ENCODE measurements at regions not wholly inside any gene's neighbourhood (a gene's known extent, or its start where the extent isn't known, plus 50 kb on each side); places are given as distances from the start of the nearest gene placed in this dataset.
A peak's percentile ranks its signal among the peaks of the same experiment; 100 is the strongest.
"Not testable (repeated sequence)": the region's sequence is repeated elsewhere in the genome, so short reads cannot be mapped to it uniquely, and the experiment has no call there.

DNA sequence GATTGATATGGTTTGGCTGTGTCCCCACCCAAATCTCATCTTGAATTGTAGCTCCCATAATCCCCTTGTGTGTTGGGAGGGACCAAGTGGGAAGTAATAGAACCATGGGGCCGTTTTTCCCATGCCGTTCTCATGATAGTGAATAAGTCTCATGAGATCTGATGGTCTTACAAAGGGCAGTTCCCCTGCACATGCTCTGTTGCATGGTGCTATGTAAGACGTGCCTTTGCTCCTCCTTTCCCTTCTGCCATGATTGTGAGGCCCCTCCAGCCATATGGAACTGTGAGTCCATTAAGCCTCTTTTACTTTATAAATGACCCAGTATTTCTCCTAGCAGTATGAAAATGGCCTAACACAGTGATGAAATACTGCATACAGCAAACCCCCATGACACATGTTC lies 84.8 kb upstream of the SELENOP start:
- DNase-seq (ENCODE audit: low read depth in 2 of 2): no peak

DNA sequence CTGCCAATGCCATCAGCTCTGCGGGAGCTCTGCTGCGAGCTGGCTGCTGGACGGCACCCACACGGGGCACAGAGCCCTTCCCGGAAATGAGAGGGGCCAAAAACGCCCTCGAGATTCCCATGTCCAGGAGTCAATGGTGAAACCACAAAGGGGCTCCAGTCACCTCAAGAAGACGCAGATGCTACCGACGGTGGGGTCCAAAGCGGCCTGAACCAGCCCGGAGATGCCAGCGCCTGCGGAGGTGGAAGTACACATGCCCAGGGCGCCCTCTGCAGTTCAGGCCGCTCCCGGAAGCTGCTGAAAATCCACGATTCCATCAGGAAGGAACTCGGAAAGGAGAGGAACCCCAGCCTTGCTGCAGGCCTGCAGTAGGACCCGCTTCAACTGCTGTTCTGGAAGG lies 82.4 kb upstream of the SELENOP start:
- no peak for DNase-seq (ENCODE audit: low read depth in 2 of 2)

DNA sequence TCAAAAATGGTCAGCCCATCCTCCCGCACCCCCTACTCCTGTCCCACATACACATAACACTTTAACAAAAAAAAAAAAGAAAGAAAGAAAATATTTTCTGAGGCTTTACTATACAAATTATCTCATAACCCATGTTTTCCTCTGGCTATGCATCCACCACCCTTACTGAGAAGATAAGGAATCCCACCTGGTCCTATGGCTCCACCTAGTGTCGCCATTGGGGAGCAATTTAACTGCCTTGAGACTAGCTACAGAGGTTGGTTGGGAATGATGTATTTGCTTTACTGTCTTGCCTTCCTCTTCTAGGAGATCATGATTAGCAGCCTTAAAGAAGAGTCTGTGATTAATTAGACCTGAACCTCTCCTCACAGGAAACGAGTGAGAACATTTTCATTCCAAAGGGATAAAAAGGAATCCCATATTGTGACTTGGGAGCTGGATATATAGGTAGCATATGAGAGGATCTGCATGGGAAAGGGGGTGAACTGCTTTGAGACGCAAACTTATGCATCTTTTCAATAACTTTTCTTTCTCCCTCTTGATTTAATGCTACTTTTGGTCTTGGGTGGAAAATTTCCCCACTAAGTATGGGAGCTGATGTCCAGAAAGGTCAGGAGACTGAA lies 77.7 kb upstream of the SELENOP start:
- peak; percentile 16 to 30 for DNase-seq (ENCODE audit: low read depth in 2 of 2)

DNA sequence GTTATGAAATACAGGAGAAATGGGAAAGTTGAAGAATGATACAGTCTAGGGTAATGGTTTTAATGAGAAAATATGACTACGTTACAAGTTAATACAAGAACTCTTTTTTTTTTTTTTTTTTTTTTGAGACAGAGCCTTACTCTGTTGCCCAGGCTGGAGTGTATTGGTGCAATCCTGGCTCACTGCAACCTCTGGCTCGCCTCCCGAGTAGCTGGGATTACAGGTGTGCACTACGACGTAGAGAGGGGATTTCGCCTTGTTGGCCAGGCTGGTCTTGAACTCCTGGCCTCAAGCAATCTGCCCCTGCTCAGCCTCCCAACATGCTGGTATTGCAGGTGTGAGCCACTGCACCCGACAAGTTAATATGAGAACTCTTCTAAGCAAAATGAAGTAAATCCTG lies 77.1 kb upstream of the SELENOP start:
- no peak for DNase-seq (ENCODE audit: low read depth in 2 of 2)

DNA sequence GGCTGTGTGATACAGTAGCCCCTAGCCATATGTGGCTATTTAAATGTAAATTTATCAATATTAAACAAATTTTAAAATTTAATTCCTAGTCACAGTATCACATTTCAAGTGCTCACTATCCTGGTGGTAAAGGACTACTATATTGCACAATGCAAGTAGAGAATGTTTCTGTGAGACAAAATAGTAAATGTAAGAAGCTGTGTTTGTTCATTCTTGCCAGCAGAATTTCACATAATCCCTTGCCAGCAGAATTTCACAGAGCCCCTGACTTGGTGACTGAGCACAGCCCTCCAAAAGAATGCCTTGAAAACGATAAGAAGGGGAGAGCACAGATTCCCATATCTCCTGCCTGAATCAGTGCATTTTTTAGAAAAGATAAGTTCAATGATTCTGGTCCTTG lies 75.9 kb upstream of the SELENOP start:
- DNase-seq (ENCODE audit: low read depth in 2 of 2): no peak

DNA sequence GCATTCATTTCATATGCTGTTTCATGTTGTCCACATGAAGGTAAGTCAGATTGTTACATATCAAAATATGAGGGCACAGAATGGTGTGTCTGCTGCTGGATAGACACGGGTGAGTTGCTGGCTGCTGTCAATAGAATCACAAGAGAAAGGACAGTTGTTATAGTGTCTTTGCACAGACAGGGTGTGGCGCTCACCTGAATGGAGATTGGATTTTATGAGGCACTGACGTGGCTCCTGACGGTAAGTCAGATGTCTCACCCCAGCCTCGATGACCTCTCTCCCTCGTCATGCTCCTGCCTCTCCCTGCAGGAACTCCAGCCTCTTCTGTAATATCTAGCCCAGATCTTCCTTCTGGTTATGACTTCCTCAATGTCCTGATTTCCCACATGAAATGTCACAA lies 75.4 kb upstream of the SELENOP start:
- no peak for DNase-seq (ENCODE audit: low read depth in 2 of 2)

DNA sequence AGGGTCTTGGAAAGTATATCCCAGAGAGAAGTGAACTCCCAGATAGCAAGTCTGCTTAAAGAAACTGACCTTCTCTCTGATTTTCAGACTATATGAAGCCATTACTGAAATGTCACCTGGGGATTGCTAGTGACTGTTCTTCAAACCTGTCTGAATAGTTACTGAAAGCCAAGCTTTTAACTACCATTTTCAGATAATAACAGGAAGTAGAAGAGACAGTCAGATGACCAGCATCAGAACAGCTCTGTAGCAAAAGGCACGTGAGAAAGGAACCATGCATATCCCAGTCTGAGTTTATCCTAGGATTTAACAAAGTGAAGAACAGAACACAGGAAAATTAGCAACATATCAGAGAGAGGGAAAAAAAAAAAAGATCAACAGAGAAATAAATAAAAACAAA lies 74.9 kb upstream of the SELENOP start:
- DNase-seq (ENCODE audit: low read depth in 2 of 2): no peak

DNA sequence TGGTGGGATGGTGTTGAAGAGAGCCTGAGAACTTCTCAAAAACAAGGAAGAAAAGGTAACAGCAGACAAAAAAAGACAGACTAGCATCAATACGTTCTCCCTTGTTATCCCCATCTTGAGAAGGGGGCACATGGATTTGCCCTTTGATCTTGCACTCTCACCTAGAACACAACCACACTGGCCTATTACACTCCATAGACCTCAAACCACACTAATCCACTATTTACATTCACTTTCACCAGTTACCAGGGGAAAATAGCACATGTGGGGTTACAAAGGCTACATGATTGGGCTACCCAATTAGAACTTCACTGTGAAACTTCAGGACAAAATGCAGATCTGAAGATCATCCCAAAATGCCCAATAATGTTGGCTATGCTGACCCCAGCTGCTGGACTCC lies 72.6 kb upstream of the SELENOP start:
- no peak for DNase-seq (ENCODE audit: low read depth in 2 of 2)

DNA sequence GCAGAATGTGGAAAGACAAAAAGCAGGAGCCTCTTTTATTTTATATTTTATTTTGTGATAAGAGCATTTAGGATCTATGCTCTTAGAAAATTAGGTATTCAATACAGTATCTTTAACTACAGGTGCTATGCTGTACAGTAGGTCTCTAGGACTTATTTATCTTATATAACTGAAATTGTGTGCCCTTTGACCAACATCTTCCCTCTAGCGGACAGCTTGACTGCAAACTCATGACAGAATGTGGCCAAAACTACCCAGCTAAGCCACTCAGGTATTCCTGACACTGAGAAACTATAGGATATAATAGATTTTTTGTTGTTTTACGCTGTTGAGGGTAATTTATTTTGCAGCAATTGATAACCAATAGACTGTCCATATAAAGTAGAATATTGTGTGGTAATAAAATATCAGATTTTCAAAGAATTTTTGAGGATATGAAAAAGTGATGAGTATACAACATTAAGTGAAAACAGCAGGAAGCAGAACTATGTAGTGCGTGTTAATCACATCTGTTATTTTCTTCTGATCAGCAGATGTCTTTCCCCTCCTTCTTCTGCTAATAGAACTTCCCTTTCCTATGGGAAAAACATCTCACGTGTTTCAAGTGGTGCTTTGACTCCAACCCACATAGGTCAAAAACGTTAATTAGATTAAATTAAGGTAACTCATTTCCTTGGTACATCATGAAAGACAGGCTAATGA lies 69.9 kb upstream of the SELENOP start:
- DNase-seq (ENCODE audit: low read depth in 2 of 2): no peak

DNA sequence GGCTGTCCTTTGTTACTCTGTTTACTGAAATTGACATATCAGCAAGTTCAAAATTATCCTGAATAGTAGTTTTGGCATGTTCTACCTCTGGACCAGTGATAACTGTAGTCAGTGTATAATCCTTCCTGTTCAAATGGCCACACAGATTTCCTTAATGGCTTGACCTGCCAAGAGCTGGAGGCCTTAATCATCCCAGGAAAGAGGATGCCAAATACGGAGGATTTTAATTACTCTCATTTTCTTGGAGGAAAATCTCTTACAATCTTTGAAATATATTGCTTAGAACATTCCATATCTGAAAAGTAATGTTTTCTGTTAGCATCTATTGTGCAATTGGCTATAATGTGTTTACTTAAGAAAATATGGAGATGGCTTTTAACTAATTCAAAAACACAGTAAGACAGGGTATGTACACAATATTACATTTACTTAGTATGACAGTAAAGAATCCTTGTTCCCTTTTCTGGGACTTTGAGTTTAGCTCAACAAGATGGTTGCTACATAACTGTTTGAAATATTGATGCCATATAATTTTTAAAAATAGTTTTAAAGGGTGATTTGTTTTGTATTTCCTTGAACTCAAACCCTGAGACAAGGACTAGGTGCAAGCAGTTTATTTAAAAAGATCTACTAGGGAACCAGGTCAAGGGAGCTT lies 68.9 kb upstream of the SELENOP start:
- no peak for DNase-seq (ENCODE audit: low read depth in 2 of 2)

DNA sequence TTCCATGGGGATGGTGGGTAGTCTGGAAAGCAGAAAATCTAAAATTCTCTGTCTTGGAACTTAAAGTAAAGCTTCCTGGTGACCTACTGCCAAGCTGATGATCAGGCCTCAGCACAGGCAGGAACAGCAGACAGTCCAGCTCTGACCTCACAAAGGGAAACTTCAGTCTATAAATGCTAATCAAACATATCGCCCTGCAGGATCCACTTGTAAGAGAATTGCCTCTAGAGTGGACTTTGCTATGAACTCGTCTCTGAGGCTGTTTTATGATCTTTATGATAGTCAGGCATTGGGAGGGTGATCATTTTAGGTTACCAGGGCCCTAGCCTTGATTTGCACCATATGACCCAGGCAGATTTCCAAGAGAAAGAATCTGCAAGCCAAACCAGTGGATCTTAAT lies 67.6 kb upstream of the SELENOP start:
- DNase-seq (ENCODE audit: low read depth in 2 of 2): no peak

DNA sequence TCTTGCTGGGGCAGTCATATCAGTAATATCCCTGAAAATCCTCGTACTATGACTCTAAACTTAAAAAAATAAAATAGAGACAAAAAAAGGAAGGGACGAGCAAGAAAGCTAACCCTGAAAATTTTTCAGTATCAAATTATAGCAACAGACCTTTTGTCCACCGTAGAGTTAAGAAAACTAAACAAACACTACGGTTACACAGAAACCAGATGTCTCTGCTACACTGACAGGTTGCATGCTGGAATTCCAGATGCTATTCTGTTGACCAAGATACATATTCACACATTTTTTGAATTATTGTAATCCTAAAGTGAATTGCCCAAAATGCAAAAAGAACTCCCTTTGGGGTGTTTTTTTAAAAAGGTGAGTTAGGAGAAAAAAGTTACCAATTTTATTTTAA lies 66.9 kb upstream of the SELENOP start:
- DNase-seq (ENCODE audit: low read depth in 2 of 2): no peak

DNA sequence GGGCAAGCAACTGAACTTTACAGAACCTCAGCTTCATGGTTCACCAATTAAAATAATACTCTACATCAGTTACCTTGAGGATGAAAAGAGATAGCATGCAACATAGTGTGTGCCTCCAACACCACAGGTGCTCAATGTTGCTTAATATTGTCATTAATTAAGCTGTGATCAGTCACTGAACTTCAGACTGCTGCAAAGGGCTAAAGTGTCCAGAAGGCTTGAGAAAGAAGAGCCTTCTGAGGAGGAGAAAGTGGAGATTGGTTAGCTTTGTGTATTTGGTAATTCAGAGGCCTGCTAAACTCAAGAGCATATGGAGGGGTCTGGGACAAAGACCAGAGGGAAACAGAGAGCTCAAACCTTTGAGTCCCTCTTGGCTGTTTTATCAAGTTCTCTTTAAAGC lies 66.3 kb upstream of the SELENOP start:
- no peak for DNase-seq (ENCODE audit: low read depth in 2 of 2)

DNA sequence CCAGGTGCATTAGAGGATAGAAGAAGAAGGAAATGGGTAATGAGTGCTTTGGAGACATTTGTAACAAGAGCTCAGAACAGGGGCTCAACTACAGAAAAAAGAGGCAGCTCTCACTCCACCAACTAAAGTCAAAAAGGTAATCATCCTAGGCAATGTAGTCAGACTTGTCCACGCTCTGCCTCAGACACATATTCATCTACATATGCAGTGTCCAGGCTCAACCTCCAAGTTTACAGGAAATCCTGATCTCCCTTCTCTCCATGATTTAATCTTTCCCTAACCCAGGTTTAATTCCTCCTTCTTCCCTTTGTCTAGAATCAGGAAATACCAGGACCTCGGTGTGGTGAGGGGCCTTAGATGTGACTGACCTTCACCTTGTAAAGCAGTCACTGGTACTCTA lies 65.7 kb upstream of the SELENOP start:
- DNase-seq (ENCODE audit: low read depth in 2 of 2): no peak

DNA sequence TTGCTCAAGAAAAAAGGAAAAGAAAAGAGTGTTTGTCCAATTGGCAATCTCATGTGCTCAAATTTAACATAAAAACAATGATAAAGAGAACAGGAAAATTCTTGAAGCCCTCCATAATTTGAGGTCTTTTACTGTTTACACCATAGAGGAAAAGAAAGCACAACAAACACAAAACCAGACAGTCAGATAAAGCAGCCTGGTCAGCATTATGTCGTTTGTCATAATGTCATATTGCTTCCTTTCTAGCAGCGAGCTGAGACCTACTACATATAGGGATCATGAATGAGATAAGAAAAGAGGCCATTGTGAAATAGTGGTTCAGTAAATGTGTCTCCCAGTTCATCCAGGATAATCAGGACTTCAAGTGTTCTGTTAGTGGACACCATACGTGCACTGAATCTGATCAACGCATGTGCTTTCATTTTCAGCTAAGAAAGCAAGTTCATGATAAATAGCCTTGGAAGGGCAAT lies 64.7 kb upstream of the SELENOP start:
- no peak for DNase-seq (ENCODE audit: low read depth in 2 of 2)

DNA sequence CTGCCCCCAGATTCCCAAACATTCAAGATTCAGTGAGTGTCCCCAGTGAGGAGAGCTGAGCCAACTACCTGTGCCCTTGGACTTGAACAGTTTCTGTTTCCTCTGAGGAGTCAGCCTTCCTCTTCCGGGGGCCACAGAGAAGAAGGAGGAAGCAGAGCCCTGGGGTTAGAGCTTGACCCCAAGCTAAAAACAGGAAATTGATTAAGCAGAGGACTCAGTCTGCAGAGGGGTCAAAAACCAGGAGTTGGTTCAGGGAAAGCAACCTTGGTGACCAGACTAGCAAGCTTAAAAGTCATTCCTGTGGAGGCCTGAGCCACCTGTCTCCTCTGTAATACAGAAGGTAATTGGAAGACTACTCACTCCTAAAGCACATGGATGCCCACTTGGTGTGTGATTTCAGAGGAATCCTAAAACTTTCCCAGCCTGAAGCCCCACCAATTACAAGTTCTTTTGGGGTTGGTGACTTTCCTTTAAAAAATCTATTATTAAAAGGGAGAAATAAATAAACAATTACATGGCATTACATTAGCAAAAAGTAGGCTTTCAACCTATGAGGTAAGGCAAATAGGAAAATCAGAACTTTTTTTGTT lies 64.2 kb upstream of the SELENOP start:
- DNase-seq (ENCODE audit: low read depth in 2 of 2): no peak

DNA sequence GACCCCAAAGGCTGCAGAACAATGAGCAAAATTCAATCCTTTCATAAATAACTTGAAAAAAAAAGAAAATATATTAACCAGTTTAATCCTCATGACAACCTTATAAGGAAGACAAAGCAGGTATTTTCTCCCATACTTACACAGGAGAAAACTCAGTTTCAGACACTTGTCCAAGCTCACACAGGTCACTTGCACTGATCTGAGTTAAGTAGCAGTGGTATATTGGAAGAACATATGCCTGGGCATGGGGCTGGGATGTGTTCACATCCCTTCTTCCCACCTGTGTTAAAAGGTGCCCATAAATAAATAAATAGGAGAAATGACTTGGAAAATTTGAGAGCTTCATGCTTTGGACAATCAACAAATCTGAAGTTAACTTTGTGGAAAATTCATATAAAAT lies 63.5 kb upstream of the SELENOP start:
- DNase-seq (ENCODE audit: low read depth in 2 of 2): no peak

DNA sequence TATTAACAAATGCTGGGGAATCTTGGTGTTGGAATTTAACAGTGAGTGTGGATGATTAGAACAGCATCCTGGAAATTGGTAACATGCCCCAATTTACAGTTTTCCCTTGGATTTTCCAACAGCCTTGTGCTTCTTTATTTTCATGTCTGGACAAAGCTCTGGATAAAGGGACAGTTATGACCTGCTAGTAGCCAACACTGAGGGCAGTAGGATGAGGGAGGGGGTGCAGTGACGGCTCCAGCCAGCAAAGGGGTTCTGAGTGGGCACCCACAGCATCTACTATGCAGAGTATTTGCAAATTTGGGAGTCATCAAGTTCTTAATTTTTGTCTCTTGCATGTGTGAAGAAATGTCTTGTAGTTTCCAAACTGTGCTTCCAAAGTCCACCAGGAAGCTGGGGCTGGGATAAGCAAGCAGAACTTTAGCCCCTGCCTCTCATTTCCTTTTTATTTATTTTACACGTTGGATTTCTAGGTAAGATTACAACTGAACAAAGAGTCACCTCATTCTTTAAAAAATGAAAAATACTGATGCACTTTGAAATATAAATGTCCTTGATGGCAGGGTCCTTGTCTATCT lies 63.0 kb upstream of the SELENOP start:
- DNase-seq (ENCODE audit: low read depth in 2 of 2): no peak

DNA sequence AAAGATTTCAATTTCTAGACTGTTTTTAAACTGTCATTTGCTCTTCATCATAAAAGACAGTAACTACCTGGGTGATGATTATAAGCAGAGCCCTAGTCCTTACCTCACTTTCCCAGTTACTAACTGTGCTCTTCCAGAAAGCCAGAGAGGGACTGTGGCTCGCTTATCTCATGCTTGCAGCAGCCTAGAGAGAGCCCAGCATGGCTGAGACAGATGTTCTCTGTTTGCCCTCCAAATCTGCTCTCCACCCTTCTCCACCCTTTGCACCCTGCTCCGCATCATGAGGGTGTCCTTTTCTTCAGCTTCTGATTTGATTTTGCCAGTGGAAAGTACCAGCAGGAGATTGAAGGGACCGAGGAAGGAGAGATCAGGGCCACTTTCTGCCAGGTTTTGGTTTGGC lies 61.2 kb upstream of the SELENOP start:
- DNase-seq (ENCODE audit: low read depth in 2 of 2): no peak

DNA sequence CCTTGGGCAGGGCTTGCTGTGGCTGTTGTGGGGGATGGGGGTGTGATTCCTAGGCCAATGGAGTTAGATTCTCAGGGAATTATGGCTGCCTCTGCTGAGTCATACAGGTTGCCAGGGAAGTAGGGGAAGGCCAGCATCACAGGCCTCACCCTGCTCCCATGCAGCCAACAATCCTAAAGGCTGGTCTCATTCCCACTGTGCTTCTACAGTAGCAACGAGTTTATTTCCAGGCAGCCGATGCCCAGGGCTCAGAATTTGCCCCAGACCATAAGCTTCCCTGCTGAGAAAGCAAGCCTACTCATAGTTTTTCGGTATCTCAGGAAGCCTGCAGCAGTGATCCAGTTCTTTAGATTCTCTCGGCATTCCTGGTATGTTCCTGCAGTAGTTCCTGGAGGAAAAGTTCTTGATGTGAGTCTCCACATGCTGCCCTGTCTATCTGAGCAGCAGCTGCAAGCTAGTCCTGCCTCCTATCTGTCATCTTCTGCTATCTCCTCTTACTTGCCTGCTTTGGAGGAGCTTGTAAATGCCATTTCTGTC lies 59.3 kb upstream of the SELENOP start:
- DNase-seq (ENCODE audit: low read depth in 2 of 2): no peak

DNA sequence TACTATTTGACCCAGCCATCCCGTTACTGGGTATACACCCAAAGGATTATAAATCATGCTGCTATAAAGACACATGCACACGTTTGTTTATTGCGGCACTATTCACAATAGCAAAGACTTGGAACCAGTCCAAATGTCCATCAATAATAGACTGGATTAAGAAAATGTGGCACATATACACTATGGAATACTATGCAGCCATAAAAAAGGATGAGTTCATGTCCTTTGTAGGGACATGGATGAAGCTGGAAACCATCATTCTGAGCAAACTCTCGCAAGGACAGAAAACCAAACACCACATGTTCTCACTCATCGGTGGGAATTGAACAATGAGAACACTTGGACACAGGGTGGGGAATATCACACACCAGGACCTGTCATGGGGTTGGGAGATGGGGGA lies 56.7 kb upstream of the SELENOP start:
- not testable (repeated sequence) for DNase-seq (ENCODE audit: low read depth in 2 of 2)

DNA sequence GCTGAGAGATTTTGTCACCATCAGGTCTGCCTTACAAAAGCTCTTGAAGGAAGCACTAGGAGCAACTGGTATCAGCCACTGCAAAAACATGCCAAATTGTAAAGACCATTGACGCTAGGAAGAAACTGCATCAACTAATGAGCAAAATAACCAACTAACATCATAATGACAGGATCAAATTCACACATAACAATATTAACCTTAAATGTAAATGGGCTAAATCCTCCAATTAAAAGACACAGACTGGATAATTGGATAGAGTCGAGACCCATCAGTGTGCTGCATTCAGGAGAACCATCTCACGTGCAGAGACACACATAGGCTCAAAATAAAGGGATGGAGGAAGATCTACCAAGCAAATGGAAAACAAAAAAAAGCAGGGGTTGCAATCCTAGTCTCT lies 53.1 kb upstream of the SELENOP start:
- DNase-seq (ENCODE audit: low read depth in 2 of 2): not testable (repeated sequence)
